ENCODE measurements at regions not wholly inside any gene's neighbourhood (a gene's known extent, or its start where the extent isn't known, plus 50 kb on each side); places are given as distances from the start of the nearest gene placed in this dataset.

GRCh38 chr9:120202856-120203654 lies 376.9 kb downstream of the CDK5RAP2 start:
- Histone ChIP-seq H2AFZ (no peak overlapping the region), H3K27me3 (ENCODE audit: control insufficient read depth, insufficient read depth, low read length) (no peaks in the 10 kb centered on the region), H3K27ac (no peak overlapping the region), H3K36me3 (ENCODE audit: control insufficient read depth, insufficient read depth, low read length) (no peaks in the 10 kb centered on the region), H3K79me2 (no peaks in the 10 kb centered on the region), H3K4me1 (no peaks in the 10 kb centered on the region), H3K4me2 (ENCODE audit: low read length) (no peak overlapping the region), H3K4me3 (ENCODE audit: low read depth, low read length) (no peak overlapping the region), H3K9me3 (ENCODE audit: control insufficient read depth, low read length) (no peaks in the 10 kb centered on the region), H3K9ac (no peak overlapping the region)
- TF ChIP-seq CTCF (IDR thresholded peaks at IDR 0.05), result no peak

- no peak overlapping the region for H3K27ac ChIP-seq
- H3K36me3 ChIP-seq (ENCODE audit: control insufficient read depth, insufficient read depth, low read length), result no peaks in the 10 kb centered on the region
- H2AFZ ChIP-seq, result no peak overlapping the region
- no peaks in the 10 kb centered on the region for H3K27me3 ChIP-seq (ENCODE audit: control insufficient read depth, insufficient read depth, low read length)
- no peak overlapping the region for H3K9ac ChIP-seq
- no peaks in the 10 kb centered on the region for H3K79me2 ChIP-seq
- TF ChIP-seq CTCF (IDR thresholded peaks at IDR 0.05), result no peak
- H3K4me1 ChIP-seq, result no peaks in the 10 kb centered on the region
- H3K9me3 ChIP-seq (ENCODE audit: control insufficient read depth, low read length), result no peaks in the 10 kb centered on the region
- no peak overlapping the region for H3K4me2 ChIP-seq (ENCODE audit: low read length)
- no peak overlapping the region for H3K4me3 ChIP-seq (ENCODE audit: low read depth, low read length)
Measured at GRCh38 chr9:120198027-120198426, 381.9 kb downstream of the CDK5RAP2 start.

GRCh38 chr9:120197605-120198004 lies 382.4 kb downstream of the CDK5RAP2 start:
- Histone ChIP-seq H3K9ac (no peak overlapping the region), H3K4me3 (ENCODE audit: low read depth, low read length) (no peak overlapping the region), H3K27ac (no peak overlapping the region), H3K4me1 (no peaks in the 10 kb centered on the region), H3K4me2 (ENCODE audit: low read length) (no peak overlapping the region), H3K79me2 (no peaks in the 10 kb centered on the region), H3K36me3 (ENCODE audit: control insufficient read depth, insufficient read depth, low read length) (no peaks in the 10 kb centered on the region), H2AFZ (no peak overlapping the region), H3K9me3 (ENCODE audit: control insufficient read depth, low read length) (no peaks in the 10 kb centered on the region), H3K27me3 (ENCODE audit: control insufficient read depth, insufficient read depth, low read length) (no peaks in the 10 kb centered on the region)
- TF ChIP-seq CTCF (IDR thresholded peaks at IDR 0.05), result no peak

- Histone ChIP-seq H3K9me3 (ENCODE audit: control insufficient read depth, low read length) (no peaks in the 10 kb centered on the region), H3K9ac (no peak overlapping the region), H3K27me3 (ENCODE audit: control insufficient read depth, insufficient read depth, low read length) (no peaks in the 10 kb centered on the region), H3K27ac (no peak overlapping the region), H3K4me3 (ENCODE audit: low read depth, low read length) (no peak overlapping the region), H3K4me1 (no peaks in the 10 kb centered on the region), H2AFZ (no peak overlapping the region), H3K4me2 (ENCODE audit: low read length) (no peak overlapping the region), H3K36me3 (ENCODE audit: control insufficient read depth, insufficient read depth, low read length) (no peaks in the 10 kb centered on the region), H3K79me2 (no peaks in the 10 kb centered on the region)
- no peak for TF ChIP-seq CTCF (IDR thresholded peaks at IDR 0.05)
Measured at GRCh38 chr9:120191141-120191540, 388.8 kb downstream of the CDK5RAP2 start.

- H3K4me3 ChIP-seq (ENCODE audit: low read depth, low read length), result no peak overlapping the region
- no peaks in the 10 kb centered on the region for H3K4me1 ChIP-seq
- H3K9ac ChIP-seq, result no peak overlapping the region
- no peak overlapping the region for H3K4me2 ChIP-seq (ENCODE audit: low read length)
- TF ChIP-seq CTCF (IDR thresholded peaks at IDR 0.05), result no peak
- no peaks in the 10 kb centered on the region for H3K9me3 ChIP-seq (ENCODE audit: control insufficient read depth, low read length)
- H3K79me2 ChIP-seq, result no peaks in the 10 kb centered on the region
- no peak overlapping the region for H2AFZ ChIP-seq
- no peaks in the 10 kb centered on the region for H3K27me3 ChIP-seq (ENCODE audit: control insufficient read depth, insufficient read depth, low read length)
- no peaks in the 10 kb centered on the region for H3K36me3 ChIP-seq (ENCODE audit: control insufficient read depth, insufficient read depth, low read length)
- no peak overlapping the region for H3K27ac ChIP-seq
Measured at GRCh38 chr9:120187758-120188157, 392.2 kb downstream of the CDK5RAP2 start.
